Right lobe of liver (tissue), 4 donors: ENCODE measurements at regions not wholly inside any gene's neighbourhood (a gene's known extent, or its start where the extent isn't known, plus 50 kb on each side); places are given as distances from the start of the nearest gene placed in this dataset.

Experiments used
- POLR2A ChIP-seq: fragments of 450-650 bp; IDR thresholded peaks from one replicate; pipeline ENCODE4 v1.6.1; 2017; ENCODE audit warnings: antibody characterized with exemption, mild to moderate bottlenecking
- TF ChIP-seq, protein P1 (sequence below), 4 donors: fragments of 200-600 bp in 3 of 4; fragments of 450-650 bp in 1 of 4; IDR thresholded peaks; one replicate each; pipeline versions ENCODE4 v1.5.1 to v1.8.0; 2016 to 2022; ENCODE audit warnings: antibody characterized with exemption in 4 of 4, mild to moderate bottlenecking in 2 of 4
- donor health status: DM: no; HTN: no; CAD: no.
- donor health status: DM: no; HTN: no; CAD: no.
- donor health status: DM: no; HTN: yes; CAD: no.

DNA sequence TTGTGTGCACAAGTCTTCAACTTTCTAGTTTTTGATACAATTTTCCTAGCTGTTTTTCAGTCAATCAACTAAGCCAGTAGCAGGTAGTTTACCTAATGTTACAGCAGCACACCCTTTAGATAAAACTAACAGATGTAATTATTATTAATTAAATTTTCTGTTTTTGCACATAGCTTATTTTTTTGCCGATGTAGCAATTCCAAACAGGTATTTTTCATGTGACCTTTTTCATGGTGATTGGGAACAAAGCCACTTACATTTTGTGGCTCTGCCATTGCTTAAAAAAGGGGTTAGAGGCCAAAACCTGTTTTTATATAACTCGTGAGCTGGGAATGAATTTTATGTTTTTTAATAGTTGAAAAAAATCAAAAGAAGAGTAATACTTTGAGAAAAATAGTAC is 724.5 kb downstream of the FAM181B start:
- TF ChIP-seq, protein P1, sequence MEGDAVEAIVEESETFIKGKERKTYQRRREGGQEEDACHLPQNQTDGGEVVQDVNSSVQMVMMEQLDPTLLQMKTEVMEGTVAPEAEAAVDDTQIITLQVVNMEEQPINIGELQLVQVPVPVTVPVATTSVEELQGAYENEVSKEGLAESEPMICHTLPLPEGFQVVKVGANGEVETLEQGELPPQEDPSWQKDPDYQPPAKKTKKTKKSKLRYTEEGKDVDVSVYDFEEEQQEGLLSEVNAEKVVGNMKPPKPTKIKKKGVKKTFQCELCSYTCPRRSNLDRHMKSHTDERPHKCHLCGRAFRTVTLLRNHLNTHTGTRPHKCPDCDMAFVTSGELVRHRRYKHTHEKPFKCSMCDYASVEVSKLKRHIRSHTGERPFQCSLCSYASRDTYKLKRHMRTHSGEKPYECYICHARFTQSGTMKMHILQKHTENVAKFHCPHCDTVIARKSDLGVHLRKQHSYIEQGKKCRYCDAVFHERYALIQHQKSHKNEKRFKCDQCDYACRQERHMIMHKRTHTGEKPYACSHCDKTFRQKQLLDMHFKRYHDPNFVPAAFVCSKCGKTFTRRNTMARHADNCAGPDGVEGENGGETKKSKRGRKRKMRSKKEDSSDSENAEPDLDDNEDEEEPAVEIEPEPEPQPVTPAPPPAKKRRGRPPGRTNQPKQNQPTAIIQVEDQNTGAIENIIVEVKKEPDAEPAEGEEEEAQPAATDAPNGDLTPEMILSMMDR (IDR thresholded peaks at IDR 0.05): no peak
- no peak for TF ChIP-seq POLR2A
